ENCODE measurements at regions not wholly inside any gene's neighbourhood (a gene's known extent, or its start where the extent isn't known, plus 50 kb on each side); places are given as distances from the start of the nearest gene placed in this dataset.

DNA sequence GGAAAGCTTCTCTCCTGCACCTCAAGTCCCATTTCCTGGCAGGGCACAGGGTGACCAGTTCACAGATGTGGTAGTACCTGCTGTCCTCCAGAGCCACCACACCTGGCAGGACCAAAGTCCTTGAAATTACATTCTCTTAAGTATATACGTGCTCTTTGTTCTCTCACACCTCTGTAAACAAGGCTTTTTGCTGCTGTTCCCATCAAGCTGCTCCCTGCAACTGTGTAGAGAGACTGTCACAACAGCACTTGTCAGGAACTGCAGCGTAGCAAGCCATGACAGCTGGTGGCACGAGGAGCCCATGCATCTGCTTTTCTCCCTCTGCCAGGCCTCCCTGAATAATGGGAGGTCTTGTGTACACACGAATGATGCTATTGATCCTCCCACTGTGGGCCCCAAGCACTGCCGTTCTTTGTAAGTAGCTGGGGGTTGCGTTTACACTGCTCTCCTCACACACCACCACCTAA is 431.8 kb downstream of the CD83 start:
- TF ChIP-seq, protein P1, sequence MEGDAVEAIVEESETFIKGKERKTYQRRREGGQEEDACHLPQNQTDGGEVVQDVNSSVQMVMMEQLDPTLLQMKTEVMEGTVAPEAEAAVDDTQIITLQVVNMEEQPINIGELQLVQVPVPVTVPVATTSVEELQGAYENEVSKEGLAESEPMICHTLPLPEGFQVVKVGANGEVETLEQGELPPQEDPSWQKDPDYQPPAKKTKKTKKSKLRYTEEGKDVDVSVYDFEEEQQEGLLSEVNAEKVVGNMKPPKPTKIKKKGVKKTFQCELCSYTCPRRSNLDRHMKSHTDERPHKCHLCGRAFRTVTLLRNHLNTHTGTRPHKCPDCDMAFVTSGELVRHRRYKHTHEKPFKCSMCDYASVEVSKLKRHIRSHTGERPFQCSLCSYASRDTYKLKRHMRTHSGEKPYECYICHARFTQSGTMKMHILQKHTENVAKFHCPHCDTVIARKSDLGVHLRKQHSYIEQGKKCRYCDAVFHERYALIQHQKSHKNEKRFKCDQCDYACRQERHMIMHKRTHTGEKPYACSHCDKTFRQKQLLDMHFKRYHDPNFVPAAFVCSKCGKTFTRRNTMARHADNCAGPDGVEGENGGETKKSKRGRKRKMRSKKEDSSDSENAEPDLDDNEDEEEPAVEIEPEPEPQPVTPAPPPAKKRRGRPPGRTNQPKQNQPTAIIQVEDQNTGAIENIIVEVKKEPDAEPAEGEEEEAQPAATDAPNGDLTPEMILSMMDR (IDR thresholded peaks at IDR 0.05): no peak

DNA sequence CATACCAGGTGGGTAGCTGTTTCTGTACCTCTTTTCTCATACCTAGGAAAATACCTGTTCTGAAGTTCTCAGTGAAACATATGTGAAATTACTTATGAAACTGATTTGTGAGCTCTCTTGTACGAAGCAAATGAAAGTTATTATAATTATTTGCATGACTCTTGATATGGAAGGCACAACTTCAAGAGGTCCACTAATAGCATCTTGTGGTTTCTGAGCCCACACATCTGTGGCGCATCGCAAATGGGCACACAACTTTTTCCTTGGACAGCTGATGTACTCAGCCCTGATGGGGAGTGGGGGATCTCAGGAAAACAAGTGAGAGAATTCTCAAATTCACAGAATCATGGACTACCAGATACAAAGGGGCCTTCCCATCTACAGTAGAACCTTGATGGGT is 432.3 kb downstream of the CD83 start:
- TF ChIP-seq, protein P1 (IDR thresholded peaks at IDR 0.05): no peak

DNA sequence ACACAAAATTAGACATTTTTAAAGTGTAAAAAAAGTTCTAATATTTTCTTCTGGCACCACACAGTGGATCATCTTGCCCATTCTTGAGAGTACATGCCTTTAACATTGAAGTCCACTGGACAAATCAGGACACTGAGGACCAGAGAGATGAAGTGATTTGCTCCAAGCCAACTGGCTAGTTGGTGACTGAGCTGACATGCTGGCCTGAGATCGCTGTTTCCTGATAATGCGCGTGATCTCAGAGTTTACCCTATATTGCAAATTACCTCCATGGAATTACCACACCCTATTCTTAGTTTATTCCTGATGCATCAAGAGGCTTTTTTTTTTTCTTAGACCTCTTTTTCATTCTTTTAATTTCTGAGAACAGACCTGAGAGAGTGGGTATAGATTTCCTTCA is 432.8 kb downstream of the CD83 start:
- TF ChIP-seq, protein P1 (IDR thresholded peaks at IDR 0.05): no peak

DNA sequence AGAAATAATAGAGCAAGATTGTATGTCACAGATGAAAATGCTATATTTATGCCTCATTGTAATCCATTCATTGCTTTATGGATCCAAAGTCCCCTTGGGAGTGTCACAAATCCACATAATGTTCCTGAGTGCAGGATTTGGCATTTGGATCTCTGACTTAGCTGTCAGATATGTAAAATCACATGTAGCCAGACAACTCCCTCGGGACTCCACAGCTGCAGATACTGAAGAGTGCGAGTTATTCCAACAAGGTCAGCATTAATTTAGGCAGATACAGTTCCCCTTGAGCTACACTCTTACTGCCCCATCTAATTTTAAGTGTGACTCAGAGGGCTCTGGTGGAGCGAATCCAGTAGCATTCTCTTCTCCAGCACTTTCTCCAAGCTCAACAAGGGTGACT is 433.2 kb downstream of the CD83 start:
- TF ChIP-seq, protein P1 (IDR thresholded peaks at IDR 0.05): no peak

DNA sequence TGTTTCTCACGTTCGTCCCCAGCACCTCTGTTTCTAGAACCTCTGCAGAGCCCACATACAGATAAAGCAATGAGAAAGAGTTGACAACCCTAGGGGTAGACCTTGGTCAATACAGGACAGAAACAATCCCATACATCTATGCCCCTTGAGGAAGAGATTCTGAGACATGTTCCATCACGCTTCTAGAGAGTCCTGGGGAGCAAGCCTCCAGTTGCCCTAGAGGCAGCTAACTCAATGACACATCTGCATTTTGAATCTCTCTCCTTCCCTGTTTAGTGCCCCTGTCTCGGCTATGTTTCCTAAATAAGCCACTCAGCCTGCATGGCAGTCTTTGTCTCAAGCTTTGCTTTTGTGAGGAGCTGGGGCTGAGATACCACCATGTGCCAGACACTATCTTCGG is 435.3 kb downstream of the CD83 start:
- TF ChIP-seq, protein P1 (IDR thresholded peaks at IDR 0.05): no peak

DNA sequence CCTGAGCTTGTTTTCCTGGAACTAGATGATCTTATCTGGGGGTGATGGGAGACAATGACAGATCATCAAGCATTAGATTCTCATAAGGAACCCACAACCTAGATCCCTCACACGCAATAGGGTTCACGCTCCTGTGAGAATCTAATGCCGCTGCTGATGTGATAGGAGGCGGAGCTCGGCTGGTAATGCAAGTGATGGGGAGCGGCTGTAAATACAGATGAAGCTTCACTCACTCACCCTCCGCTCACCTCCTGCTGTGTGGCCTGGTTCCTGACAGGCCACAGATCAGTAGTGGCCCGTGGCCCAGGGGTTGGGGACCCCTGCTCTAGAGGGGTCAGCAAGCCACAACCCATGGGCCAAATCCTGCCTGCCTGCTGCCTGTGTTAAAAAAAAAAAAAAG is 435.9 kb downstream of the CD83 start:
- TF ChIP-seq, protein P1 (IDR thresholded peaks at IDR 0.05): no peak

DNA sequence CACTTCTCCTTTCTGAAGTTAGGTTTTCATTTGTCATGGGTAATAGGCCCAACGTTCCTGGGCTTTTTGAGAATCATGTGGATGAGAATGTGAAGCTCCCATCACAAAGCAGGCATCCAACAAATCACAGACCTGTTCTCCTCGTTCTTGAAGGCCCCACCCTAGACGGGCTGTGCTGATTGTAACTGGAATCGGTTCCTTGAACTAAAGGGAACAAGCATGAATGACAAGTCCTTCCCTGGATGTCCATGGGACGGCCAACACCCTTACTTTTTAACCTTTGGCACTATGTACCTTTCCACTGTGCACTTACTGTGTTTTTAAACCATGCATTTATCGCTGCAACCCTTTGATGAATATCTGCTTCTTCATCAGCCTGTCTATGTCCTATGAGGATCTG is 438.2 kb downstream of the CD83 start:
- TF ChIP-seq, protein P1 (IDR thresholded peaks at IDR 0.05): no peak
